T1000 (cell line): ENCODE measurements at regions not wholly inside any gene's neighbourhood (a gene's known extent, or its start where the extent isn't known, plus 50 kb on each side); places are given as distances from the start of the nearest gene placed in this dataset.

Experiments used
- DNase-seq: peaks from one replicate; lab custom pipeline; 2025; ENCODE audit warnings: mixed read lengths; lab: John Stamatoyannopoulos, UW

GRCh38 chr1:81071969-81072753 lies 728.6 kb upstream of the ADGRL2 start:
- no peak for DNase-seq

- DNase-seq, result no peak
Observed at GRCh38 chr1:81071072-81071858, 729.5 kb upstream of the ADGRL2 start.

GRCh38 chr1:81069856-81070255 lies 730.9 kb upstream of the ADGRL2 start:
- DNase-seq, result no peak

GRCh38 chr1:81068726-81069125 lies 732.0 kb upstream of the ADGRL2 start:
- no peak for DNase-seq

DNA sequence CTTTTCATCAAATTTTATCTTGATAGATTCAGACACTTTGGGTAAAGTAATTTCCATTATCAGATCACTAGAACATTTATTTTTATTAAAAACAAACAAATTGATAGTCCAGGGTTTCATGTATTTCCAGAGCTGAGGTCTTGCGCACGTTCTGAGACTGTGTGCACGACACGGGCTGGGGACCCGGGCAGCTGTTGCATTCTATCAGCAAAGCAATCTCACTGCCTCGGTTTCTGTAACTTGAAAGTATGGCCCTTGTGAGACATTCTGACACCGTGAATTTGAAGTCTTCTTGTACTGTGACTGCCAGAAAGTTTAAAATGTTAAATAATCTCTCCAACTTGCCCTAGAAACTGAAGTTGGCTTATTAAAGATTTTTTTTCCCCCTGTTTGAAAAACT lies 746.9 kb upstream of the ADGRL2 start:
- DNase-seq, result no peak

- DNase-seq, result no peak
Observed at GRCh38 chr1:81052162-81052561, 748.6 kb upstream of the ADGRL2 start.

DNA sequence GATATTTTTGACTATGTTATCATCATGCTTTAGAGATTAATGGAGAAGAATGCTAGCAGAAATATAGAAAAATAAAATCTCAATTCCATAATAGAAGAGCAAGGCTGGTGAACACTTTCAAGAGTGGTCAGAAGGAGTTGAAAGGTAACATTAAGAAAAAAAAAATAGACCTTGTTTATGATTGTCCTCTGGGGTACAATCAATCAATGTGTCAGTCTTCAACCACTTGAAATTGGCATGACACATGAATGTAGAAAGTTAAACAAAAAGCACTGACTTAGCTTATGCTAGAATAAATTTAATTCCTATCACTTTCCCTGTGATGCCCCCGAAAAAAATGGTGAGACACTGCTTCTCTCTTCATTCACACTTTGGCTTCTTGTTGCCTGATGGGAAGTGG lies 750.3 kb upstream of the ADGRL2 start:
- no peak for DNase-seq

GRCh38 chr1:81044708-81045107 lies 756.0 kb upstream of the ADGRL2 start:
- DNase-seq, result no peak

GRCh38 chr1:81042225-81042624 lies 758.5 kb upstream of the ADGRL2 start:
- no peak for DNase-seq

GRCh38 chr1:81034291-81034690 lies 766.4 kb upstream of the ADGRL2 start:
- DNase-seq, result no peak

DNA sequence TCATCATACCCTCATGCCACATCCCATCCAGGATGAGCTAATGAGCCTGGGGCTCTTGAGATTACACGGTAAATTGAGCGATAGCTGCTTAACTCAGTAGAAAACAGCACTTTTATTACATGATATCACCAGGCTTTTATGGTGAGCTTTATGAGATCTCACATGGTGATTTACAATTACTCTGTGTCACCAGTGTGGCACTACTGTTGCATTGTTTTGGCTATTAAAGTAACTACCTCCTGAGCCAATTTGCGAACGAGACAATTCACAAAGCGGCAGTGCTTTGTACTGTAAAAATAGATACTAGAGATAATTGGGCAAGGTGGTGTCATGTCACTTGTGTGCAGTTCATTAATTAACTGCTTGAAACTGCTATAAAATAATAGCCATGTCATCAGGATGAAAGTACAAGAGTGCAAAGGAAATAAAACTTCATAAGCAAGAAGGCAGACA lies 767.7 kb upstream of the ADGRL2 start:
- DNase-seq, result no peak

DNA sequence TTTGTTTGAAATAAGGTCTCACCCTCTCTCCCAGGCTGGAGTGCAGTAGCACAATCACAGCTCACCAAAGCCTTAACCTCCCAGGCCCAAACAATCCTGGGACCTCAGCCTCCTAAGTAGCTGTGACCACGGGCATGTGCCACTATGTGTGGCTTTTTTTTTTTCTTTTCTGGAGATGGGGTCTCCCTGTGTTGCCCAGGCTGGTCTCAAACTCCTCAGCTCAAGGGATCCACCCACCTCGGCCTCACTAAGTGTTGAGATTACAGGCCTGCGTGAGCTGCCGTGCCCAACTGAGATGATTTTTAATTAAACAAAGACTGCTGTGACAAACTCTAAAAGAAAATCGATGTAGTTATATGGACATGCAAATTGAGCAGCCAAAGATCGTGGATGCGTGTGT lies 768.4 kb upstream of the ADGRL2 start:
- DNase-seq, result no peak

DNA sequence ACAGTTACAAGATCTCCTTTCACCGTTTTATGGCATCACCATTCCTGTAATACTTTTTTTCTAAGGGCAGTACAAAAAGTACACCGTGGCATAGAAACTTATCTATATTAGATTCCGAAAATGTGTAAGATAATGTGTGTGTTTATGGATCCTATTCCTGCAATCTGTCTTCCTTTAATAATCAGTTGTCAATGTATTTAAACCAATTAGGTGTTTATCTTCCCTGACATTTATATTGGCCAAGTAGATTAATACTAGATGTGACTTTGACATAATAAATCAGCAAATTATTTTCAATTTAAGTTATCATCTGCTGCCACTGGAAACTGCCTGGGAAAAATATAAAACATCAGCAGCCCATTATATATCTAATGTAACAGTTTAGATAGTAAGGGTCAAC lies 770.3 kb upstream of the ADGRL2 start:
- DNase-seq, result no peak

DNA sequence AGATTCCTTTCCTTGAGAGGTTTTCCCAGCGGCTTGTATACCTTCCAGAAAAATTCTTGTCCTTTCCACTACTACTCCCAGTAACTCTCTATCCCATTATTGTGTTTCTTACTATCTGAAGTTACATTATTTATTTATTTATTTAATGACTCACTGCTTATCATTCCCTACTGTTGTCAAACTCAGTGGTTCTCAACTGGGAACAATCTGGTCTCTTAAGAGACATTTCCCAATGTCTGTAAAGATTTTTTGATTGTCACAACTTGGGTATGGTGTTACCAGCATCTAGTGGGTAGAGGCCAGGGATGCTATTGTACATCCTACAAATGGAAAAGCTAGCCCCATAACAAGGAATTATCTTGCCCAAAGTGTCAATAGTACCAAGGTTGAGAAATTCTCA lies 771.5 kb upstream of the ADGRL2 start:
- DNase-seq, result no peak

DNA sequence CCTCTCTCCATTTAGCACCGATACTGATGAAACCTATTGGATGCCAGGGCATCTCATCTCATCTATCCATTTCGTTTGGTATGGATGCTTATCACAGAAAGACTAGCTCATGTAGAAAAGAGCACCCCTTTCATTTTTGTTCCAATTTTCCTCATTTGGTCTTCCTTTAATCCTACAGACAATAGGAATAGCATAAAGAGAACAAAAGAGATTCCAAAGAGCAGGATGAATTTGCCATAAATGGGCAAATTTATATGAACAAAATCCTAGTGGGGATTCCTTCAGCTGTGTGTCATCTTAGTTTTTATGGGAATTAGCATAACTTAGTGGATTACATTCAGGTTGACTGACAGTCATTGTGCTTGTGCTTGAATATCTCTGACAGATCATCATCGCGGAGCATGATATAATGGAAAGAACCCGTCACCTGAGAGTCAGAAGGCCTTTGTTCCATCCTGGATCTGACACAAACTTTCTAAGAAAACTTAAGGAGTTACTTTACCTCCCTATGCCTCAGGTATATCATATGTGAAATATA lies 777.5 kb upstream of the ADGRL2 start:
- DNase-seq, result no peak

GRCh38 chr1:81021134-81021533 lies 779.6 kb upstream of the ADGRL2 start:
- no peak for DNase-seq

- no peak for DNase-seq
Observed at GRCh38 chr1:81020506-81020905, 780.2 kb upstream of the ADGRL2 start.

DNA sequence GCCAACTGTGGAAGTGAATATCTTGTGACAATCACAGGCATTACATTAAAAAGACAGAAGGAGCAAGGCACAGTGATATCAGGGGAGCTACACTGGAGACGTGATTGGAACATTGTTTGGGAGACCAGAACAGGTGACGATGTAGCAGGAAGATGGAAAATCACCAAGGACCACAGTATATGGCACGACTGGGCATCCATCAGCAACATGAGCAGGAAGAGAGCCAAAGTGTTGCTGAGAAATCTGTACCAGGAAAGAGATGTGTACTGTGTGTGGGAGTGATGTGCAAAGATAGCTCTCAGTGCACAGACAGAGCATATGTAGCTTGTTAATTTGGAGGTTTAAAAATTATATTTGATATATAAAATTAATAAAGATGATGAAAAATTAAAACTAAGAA lies 790.6 kb upstream of the ADGRL2 start:
- no peak for DNase-seq

GRCh38 chr1:81008293-81008692 lies 792.4 kb upstream of the ADGRL2 start:
- DNase-seq, result no peak

DNA sequence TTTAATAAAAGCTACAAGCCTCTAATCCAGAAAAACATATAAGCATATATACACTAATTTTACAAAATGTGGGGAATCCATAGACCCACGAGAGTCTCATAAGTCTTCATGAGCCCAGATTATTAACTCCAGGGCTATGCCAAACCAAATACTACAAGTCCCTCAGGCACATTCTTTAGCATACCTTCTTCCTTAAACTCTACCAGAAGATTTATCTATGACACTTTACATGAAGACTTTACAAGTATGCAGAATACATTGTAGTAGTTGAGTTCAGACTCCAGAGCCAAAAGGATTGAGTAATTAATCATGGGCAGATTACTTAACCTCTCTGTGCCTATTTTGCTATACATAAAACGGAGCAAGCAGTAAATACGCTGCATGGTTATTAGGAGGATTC lies 793.7 kb upstream of the ADGRL2 start:
- no peak for DNase-seq

DNA sequence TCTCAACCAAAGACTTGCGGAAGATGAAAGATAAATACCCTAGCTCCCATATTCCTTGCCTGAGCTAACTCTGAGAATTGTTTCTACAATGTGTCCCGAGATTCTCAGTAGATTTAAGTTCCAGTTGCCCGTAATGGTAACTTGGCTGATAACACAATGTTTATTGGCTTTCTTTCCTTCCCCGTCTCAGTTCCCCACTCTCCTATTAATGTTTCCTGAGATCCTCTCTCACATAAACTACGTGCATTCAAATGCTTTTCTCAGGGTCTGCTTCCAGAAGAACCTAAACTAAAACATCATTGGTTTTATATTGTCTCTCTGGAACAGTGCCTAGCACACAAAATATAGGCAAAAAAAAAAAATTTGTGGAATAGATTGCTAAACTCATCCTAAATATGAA lies 794.2 kb upstream of the ADGRL2 start:
- no peak for DNase-seq

GRCh38 chr1:81004011-81004410 lies 796.7 kb upstream of the ADGRL2 start:
- no peak for DNase-seq

- DNase-seq, result no peak
Observed at GRCh38 chr1:80994934-80995333, 805.8 kb upstream of the ADGRL2 start.
